SK-MEL-5 (cell line): ENCODE measurements at regions not wholly inside any gene's neighbourhood (a gene's known extent, or its start where the extent isn't known, plus 50 kb on each side); places are given as distances from the start of the nearest gene placed in this dataset.

ENCODE experiments used
- DNase-seq: peaks from one replicate; pipeline ENCODE4 v3.0.0-alpha.2; 2016; ENCODE audit warnings: low read depth, low spot score
- in situ Hi-C: cut with HindIII; loops from 2 replicates; pipeline ENCODE4 v1.10.0; 2016; ENCODE audit warnings: low sequenced_read_pairs, high pct_unique_total_duplicates, low pct_unique_long_range_greater_than_20kb

DNA sequence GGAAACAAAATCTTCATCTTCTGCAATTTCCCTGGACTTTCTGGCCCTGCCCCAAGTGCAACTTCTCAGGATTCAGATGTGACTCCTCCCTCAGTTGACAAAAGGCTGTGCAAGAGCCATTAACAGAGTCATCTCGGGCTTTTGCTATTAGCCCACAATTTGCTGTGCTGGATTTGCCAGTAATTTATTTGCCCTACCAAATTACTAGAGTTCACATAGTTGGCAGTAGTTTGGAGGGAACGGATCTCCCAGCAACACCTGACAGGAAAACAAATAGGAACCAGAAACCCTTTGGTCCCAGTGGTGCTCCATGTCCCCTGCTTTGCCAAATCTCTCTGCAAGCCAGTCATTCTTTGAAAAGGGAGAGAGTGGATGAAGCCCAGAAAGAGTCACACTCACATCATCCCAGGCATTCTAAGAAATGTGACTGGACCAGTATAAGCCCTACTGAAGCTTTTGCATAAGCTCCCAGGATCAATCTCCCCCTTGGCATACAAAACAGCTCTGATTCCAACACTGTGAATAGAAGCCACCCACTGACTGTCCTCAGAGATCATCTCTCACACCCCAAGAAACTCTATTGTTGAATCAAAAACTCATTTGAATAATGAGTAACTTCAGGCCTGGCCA lies 350.1 kb upstream of the NBEA start:
- no peak for DNase-seq
- in situ Hi-C loops: no loop called here

DNA sequence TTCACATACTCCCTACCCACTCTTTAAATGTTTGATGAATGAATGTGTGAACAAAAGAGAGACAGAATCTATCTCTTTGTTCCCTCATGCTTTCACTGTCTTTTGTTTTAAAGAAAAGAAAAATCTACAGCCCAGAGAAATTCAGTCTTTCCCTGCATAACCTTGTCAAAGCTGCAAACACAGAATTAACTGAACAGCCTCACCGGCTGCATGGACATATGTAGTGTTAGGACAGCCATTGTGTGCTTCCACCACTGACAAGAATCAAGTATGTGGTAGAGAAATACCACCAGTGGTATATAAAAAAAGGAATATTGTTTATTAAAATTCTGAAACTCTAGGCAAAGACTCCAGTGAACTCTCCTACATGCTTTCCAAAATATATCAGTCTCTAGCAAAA lies 348.4 kb upstream of the NBEA start:
- in situ Hi-C loops: no loop called here
- no peak for DNase-seq

DNA sequence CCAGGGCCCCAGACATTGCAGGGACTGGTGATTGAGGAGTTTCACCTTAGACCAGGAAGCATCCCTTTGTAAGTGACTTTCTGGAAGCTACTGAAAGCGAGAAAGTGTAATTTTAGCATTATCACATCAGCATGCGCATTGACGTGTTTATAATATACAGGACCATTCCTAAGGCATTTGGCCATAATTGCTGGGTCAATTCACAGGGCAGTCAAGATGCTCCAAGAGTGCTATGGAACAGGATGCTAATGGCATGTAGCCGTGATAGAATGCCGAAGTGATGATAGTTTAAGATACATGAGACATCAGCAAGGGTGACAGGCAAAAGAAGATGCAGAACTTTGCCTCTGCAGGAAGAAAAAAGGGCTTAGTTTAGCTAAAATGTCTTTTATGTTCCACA lies 347.6 kb upstream of the NBEA start:
- DNase-seq: no peak
- in situ Hi-C loops: no loop called here

DNA sequence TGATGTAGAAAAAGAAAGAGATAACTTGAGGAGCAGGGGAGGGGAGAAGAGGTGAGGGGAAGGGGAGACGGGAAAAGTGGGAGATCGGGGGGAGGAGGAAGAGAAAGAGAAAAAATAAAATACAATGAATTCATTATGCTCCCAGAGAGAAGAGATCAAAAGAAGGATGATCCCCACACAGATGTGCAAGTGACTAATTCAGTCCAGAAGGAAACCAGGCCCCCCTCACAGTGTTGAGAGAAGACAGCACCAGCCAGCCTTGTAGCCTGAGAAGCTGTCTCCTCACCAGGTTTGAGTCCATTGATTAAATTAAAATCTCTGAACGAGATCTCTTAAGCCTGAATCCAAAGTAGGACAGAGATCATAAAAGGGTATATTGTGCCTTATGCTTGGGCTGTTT lies 333.7 kb upstream of the NBEA start:
- in situ Hi-C loops: no loop called here

DNA sequence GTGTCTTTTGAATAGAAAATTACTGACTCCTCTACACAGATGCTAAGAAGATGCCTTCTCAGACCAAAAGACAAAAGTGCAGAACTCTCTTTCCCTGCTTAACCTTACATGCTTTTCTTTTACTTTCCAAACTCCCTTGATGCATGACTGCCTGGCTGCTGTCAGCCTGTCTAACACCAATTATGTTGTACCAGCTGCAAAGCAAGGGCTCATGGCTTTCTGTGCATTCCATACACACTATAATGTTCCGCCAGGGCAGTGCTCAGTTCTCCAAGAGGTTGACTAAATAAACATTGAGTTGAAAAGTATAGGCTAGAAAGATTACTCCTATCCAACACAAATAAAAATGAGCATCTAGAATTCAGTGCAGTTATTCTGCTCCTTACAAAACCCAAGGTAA lies 330.4 kb upstream of the NBEA start:
- no peak for DNase-seq
- in situ Hi-C loops: no loop called here

More for the DNA sequence above, 333.7 kb upstream of the NBEA start:
- no peak for DNase-seq

DNA sequence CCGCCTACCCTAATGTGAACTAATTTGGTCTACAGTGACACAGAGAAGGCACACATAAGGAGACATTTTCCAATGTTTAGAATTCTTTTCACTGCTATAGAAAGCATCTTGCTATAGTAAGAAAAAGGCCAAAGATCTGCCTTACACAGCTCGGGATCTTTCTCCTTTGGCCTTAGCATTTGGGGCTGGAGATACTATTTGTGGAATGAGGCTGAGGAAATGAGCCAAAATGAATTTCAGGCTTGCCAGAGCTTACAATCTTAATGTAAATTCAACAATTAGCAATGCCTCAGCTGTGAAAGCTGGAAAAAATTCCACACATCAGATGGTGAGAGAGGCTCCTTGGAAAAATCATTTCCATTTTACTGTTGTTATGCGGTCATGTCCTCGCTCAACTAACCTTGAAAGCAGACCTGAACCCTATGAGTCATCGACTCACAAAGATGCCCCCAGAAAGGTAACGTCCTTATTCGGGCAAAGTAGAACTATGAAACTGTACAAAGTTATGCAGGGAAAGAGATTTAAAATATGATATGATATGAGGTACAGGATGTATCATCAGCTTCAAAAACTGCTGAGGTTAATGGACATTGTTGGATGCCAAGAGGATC lies 324.5 kb upstream of the NBEA start:
- DNase-seq: no peak
- in situ Hi-C loops: no loop called here

DNA sequence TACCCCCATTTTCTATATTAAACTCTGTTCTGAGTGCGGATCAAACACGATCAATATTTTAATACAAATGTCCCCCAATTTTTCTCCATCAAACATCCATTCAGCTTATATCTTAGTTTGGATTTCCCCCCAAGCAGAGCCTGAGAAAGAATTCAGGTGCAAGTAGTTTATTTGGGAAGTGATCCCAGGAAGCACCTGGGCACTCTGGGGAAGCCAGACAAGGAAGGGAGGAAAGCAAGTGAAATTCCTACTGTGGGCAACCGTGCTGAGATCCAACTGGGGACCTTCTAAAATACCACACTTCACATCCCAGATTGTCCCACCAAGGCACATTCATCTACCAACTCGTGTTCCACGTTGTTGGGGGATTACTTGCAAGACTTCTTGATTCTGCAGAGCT lies 323.4 kb upstream of the NBEA start:
- no peak for DNase-seq
- in situ Hi-C loops: no loop called here

DNA sequence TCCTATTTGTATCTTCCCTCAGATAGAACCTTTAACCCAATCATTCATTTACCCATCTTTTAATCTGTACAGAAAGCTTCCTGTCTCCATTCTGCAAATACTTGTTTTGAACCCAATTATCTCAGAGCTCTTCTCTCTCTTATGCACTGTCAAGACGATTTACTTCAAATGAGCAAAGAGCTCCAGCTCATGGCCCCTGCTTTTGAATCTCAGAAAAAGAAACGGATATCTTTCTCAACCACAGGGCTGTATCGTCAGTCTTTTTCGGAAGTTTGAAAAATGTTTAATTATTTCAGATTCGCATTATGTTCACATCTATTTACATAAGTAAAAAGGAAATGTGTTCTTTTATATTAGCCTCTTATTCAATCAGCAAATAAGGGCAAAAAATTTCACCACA lies 322.7 kb upstream of the NBEA start:
- in situ Hi-C loops: no loop called here
- no peak for DNase-seq

DNA sequence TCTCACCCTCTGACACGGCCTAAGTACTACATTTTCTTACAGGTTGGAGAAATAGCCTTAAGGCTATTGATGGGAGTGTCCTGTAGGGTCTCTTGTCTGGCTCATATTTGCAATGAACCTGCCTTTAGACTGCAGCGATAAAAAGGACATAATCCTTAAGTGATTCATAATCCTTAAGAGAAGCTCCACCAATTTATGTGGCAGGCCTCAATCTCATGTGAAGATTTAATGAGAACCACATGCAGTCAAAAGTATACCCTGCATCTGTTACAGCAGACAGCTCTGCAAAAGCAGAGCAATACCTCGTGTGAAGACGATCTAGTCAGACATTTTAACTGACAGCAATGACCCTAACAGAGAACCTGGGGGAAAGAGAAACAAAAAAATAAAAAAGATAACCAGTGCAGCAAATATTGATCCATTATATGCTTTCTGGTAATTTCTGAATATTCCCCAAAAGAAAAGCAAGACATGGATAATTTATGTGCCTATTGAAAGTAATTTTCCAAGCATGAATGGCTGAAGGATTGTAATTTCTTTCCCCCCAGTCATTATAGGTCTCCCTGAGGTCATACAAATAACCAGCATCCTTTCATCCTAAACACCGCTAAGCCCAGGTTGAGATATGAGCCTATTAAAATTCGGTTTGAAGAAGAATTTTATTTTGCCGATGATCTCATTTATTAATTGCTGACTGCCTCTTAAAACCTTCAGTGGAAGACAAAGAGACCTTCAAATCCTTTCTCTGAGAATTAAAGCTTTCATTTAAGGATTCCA lies 321.8 kb upstream of the NBEA start:
- DNase-seq: no peak
- in situ Hi-C loops: no loop called here

DNA sequence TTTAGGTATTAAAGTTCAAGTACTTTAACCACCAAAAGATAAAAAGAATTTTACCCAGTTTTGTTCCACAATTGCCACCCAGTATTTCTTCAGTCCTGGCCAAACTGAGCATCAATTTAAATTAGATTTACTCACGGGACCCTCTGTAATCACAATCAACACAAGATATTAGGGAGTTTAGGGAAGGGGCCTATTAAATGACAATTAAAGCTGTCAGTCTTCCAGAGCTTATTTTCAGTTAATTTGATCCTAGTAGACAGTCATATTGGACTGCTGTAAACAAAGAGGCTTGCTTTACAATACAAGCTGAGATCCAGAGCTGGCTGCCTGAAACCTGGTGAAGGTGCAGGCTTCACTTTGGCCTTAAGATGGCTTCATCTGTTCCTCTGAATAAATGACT lies 321.2 kb upstream of the NBEA start:
- no peak for DNase-seq
- in situ Hi-C loops: no loop called here

DNA sequence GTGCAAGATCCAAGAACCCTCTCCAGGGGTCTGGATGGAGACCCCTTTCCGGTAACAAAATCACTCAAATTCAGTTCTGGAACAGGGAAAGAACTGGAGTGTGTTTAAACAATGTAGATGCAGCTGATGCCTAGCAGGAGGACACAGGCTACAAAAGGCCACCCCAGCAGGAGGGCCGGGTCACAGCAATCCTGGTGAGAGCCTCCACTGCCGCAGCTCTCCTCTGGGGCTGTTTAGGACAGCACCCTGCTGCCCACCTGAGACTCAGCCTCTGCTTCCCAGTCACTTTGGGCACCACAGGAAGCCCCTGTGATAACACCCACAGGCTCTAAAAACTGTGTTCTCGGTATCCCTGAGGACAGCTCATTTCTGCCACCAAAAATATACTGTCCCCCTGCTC lies 318.7 kb upstream of the NBEA start:
- DNase-seq: no peak
- in situ Hi-C loops: no loop called here

DNA sequence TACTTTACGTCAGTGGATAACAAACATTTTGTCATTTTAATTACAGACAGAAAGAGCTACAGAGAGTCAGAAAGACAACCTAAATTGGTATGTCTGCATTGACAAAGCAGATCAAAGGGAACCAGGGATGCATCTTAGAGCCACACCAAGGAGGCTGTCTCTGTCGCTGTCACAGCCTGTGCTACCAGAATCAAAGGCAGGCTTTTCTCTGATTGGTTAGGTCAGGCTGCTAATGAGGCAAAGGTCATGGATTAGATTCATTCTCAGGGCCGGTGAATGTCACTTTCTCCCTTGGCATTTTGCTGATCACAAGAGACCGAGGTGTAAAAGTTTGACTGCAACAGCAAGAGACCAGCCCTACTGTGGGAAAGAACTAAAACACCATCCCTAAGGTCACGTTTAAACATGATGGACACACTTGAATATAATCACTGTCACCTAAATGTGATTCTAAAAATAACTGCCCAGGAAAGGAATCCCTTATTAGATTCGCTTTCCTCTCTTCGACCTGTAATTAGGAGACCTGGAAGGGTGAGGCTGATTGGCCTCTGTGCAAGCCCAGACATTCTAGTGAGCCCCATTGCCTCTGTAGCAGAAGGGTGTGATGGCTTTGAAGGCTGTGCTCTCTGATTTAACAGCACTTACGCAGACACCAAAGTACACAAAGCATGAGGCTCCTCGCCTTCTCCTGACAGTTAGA lies 314.4 kb upstream of the NBEA start:
- no peak for DNase-seq

DNA sequence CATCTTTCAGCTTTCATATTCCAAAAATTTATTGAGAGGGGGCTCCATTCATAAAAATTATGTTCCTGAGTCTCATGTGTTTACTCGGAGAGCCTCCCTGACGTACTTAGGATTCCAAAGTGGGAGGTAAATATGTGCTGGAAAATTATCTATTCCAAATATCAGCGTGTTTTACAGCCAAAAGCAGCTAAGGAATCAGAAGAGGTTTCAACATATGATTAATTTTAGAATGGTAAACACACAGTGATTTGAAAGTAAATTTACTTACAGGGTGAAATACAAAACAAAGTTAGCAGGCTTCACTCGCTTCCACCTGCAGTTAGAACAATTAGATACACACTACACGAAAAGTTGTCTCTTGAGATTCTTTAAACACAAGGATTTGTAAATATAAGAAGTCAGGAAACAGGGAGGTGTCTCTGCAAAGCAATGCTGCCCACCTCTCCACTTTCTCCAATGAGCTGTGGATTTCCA lies 313.8 kb upstream of the NBEA start:
- in situ Hi-C loops: no loop called here
- DNase-seq: no peak

More for the DNA sequence above, 314.4 kb upstream of the NBEA start:
- in situ Hi-C loops: no loop called here

DNA sequence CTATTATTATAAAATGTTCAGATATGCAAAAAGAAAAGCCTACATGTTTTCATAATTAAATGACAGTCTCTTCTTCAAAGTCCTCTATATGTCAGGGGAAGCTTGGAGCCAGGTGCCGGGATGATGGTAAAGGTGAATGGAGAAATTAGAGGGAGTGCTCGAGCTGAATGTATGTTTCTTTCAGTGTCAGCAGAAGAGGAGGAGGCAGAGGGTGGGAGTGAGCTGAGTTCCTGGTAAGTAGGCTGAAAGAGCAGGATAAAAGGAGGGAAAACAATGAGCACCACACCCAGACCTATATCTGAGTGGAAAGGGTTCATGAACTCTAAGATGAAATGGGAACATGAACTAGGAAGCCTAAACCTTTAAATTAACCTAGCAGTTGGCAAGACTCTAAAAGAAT lies 307.6 kb upstream of the NBEA start:
- in situ Hi-C loops: no loop called here
- no peak for DNase-seq

DNA sequence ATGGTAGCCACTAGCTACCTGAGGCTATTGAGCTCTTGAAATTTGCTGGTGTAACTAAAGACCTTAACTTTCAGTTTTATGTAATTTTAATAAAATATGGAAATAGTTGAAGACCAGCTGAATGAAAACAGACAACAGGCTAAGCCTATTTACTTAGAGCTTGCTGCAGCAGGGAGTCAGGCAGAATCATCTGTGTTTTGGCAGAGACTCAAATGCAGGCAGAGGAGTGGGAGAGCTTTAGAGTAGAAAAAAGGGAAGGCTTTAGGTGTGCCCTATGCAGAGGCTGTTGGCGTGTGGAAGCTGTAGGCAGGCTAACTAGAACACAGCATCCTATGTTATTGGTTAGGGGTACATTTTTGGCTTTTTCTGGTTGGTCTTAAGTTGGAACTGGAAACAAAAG lies 304.9 kb upstream of the NBEA start:
- in situ Hi-C loops: no loop called here
- DNase-seq: no peak

DNA sequence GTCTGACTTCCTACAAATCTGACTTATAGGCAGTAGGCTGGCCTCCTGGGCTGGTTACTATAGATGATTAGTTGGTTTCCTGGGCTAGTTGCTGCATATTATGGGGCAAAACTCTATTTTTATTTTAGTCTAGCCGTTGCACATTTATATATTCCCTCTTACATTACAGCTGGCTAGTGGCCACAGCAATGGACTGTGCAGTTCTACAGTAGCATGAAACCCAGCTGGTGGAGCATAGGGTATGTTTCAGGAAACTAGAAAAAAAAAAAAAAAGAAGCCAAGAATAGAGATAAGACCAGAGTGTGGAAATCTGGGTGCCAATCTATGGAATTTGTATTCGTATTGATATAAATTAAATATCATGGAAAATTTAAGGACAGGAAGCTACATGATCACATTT lies 304.4 kb upstream of the NBEA start:
- DNase-seq: no peak
- in situ Hi-C loops: no loop called here

DNA sequence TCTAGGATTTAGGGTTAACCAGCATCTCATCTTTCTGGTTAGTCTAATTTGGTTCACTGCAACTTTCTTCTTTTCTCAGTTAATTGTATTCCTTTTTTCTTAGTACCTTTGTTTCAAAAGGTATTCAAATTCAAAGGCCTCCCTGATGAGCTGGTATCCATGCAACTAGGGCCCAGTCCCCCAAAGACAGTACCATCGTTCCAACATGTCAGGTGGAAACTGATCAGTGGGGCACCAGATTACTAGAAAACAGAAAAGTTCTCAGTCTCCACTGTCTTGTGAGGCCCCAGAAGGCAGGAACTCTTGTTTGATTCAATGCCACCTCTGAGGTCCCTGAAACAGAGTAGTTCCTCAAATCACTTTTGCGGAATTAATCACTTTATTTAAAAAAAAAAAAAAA lies 303.2 kb upstream of the NBEA start:
- DNase-seq: no peak
- in situ Hi-C loops: no loop called here

DNA sequence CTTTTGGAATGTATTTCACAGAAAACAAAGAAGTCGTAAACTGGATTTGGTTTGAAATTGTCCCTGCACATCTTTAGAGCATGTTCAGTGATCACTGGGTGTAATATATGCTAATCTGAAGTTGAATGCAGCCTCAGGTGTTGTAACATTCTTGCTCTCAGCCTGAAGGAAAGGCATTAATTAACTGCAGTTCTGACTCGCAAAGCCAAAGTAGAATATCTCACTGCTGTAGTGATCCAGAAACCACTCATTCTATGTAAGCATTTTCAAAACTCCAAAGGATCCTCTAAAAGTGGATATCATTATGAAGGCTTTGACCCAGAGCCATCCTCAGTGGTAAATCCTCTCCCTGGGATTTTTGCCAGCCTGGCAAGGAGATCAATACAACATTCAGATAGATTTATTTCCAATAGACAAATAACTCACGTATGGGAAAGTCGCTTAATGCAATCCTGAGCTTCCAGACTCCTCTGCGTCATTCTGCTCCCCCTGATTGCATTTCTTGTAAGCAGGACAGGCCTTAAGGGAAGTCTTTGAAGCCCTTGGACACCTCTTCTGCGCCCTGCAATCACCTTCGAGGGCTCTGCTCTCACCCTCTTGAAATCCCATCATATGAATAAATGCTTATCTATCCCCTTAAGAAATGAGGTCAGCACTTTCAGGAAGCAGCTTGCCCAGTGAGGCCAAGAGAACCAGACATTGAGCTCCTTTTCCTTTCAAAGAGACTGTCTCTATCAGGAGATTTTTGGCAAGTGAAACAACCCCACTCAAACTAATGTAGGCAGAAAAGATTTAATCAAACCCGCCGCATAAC lies 301.7 kb upstream of the NBEA start:
- in situ Hi-C loops: no loop called here
- no peak for DNase-seq
